GM12891 (cell line): ENCODE measurements at regions not wholly inside any gene's neighbourhood (a gene's known extent, or its start where the extent isn't known, plus 50 kb on each side); places are given as distances from the start of the nearest gene placed in this dataset.

ENCODE experiments used
- DNase-seq: peaks from one replicate; pipeline ENCODE4 v3.0.0; 2011; ENCODE audit warnings: low spot score; ENCODE audit not compliant: insufficient read length
- FAIRE-seq: peaks from 2 replicates; lab custom pipeline; 2011; peaks lifted over from hg19 to GRCh38; lab: Jason Lieb, UNC
- PAX5 ChIP-seq: IDR thresholded peaks from 2 replicates; pipeline ENCODE4 v1.6.1; 2011; ENCODE audit warnings: low read length, moderate library complexity, mild to moderate bottlenecking; ENCODE audit not compliant: insufficient read depth, severe bottlenecking
- POLR2A ChIP-seq: IDR thresholded peaks from 2 replicates; pipeline ENCODE4 v1.6.1; 2011; ENCODE audit warnings: low read depth, low read length, control low read depth
- POLR2AphosphoS5 ChIP-seq: IDR thresholded peaks from 2 replicates; pipeline ENCODE4 v1.6.1; 2011; ENCODE audit warnings: low read depth, low read length, control low read depth
- POU2F2 ChIP-seq: IDR thresholded peaks from 2 replicates; pipeline ENCODE4 v1.6.1; 2011; ENCODE audit warnings: low read depth, mild to moderate bottlenecking, control low read depth, low read length, moderate library complexity
- SPI1 ChIP-seq: IDR thresholded peaks from 2 replicates; pipeline ENCODE4 v1.6.1; 2011; ENCODE audit warnings: low read depth, low read length, control low read depth
- TAF1 ChIP-seq: IDR thresholded peaks from 2 replicates; pipeline ENCODE4 v1.6.1; 2011; ENCODE audit warnings: low read depth, low read length, control low read depth

- FAIRE-seq (no peak), DNase-seq (no peak)
- TF ChIP-seq SPI1 (no peak), POLR2A (no peak), TAF1 (no peak), POU2F2 (no peak), PAX5 (no peak), POLR2AphosphoS5 (no peak)
These were observed 179.9 kb downstream of the GAS1 start for GRCh38 chr9:86767373-86767772.

- DNase-seq (no peak), FAIRE-seq (no peak)
- no peak for TF ChIP-seq POLR2AphosphoS5
- no peak for TF ChIP-seq SPI1
- TF ChIP-seq POLR2A, result no peak
- no peak for TF ChIP-seq PAX5
- TF ChIP-seq POU2F2, result no peak
- TF ChIP-seq TAF1, result no peak
These were observed 180.4 kb downstream of the GAS1 start for GRCh38 chr9:86766912-86767311.

GRCh38 chr9:86766511-86766910, 180.8 kb downstream of the GAS1 start:
- FAIRE-seq (no peak), DNase-seq (no peak)
- TF ChIP-seq PAX5 (no peak), SPI1 (no peak), POLR2AphosphoS5 (no peak), POLR2A (no peak), POU2F2 (no peak), TAF1 (no peak)

- FAIRE-seq, result no peak
- no peak for DNase-seq
- no peak for TF ChIP-seq POU2F2
These were observed 181.4 kb downstream of the GAS1 start for GRCh38 chr9:86765746-86766430.

GRCh38 chr9:86764671-86765343, 182.5 kb downstream of the GAS1 start:
- DNase-seq, result no peak
- FAIRE-seq, result peak; percentile 48
- TF ChIP-seq TAF1, result no peak
- no peak for TF ChIP-seq POU2F2
- TF ChIP-seq POLR2A, result no peak
- TF ChIP-seq POLR2AphosphoS5, result no peak
- TF ChIP-seq PAX5, result no peak
- no peak for TF ChIP-seq SPI1

GRCh38 chr9:86764221-86764624, 183.1 kb downstream of the GAS1 start:
- TF ChIP-seq TAF1 (no peak), SPI1 (no peak), PAX5 (no peak)
- FAIRE-seq, result no peak
- no peak for DNase-seq

- DNase-seq (no peak), FAIRE-seq (no peak)
- TF ChIP-seq SPI1 (no peak), POLR2AphosphoS5 (no peak), PAX5 (no peak)
These were observed 183.5 kb downstream of the GAS1 start for GRCh38 chr9:86763791-86764190.

GRCh38 chr9:86757382-86757720, 190.0 kb downstream of the GAS1 start:
- DNase-seq, result no peak
- FAIRE-seq, result no peak

GRCh38 chr9:86756576-86757381, 190.5 kb downstream of the GAS1 start:
- FAIRE-seq, result no peak
- no peak for DNase-seq
- TF ChIP-seq PAX5 (no peak), POLR2AphosphoS5 (no peak), TAF1 (no peak), SPI1 (no peak), POU2F2 (no peak), POLR2A (no peak)

More at GRCh38 chr9:86757382-86757720, 190.0 kb downstream of the GAS1 start:
- no peak for TF ChIP-seq POLR2A
- no peak for TF ChIP-seq POU2F2
- TF ChIP-seq POLR2AphosphoS5, result no peak
- TF ChIP-seq TAF1, result no peak
- TF ChIP-seq SPI1, result no peak
